ENCODE measurements at regions not wholly inside any gene's neighbourhood (a gene's known extent, or its start where the extent isn't known, plus 50 kb on each side); places are given as distances from the start of the nearest gene placed in this dataset.

DNA sequence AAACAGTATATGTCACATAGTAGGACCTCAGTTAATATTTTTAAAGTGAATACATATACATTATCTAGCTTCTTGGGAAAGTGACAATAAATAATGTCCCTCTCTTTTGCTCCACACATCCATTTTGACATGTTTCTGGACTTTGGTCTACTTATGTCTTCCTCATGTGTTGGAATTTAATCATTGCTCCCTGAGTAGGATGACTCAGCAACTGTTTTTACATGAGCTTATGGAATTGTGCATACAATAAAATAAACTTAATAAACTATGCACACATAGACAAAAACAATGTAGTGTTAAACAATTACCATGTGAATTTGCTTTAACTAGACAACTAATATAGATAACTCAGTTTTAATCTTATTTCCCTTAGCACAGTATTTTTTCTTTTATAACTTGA, 503.8 kb downstream of the TFAP2B start:
- H3K27me3 ChIP-seq: no peaks in the 10 kb centered on the region
- H3K9me3 ChIP-seq: no peaks in the 10 kb centered on the region
- H3K36me3 ChIP-seq: no peaks in the 10 kb centered on the region
- no peak overlapping the region for H3K27ac ChIP-seq
- DNase-seq (ENCODE audit: low spot score): no peak
- TF ChIP-seq CTCF (IDR thresholded peaks at IDR 0.05): no peak
- H3K4me3 ChIP-seq: no peak overlapping the region
- H3K4me1 ChIP-seq: no peaks in the 10 kb centered on the region

GRCh38 chr6:51323056-51323455, 504.4 kb downstream of the TFAP2B start:
- H3K4me3 ChIP-seq: no peak overlapping the region
- DNase-seq (ENCODE audit: low spot score): no peak
- TF ChIP-seq CTCF (IDR thresholded peaks at IDR 0.05): no peak
- H3K27me3 ChIP-seq: no peaks in the 10 kb centered on the region
- H3K9me3 ChIP-seq: no peaks in the 10 kb centered on the region
- H3K4me1 ChIP-seq: no peaks in the 10 kb centered on the region
- no peaks in the 10 kb centered on the region for H3K36me3 ChIP-seq
- H3K27ac ChIP-seq: no peak overlapping the region

- no peak for DNase-seq (ENCODE audit: low spot score)
- no peaks in the 10 kb centered on the region for H3K36me3 ChIP-seq
- no peak overlapping the region for H3K4me3 ChIP-seq
- no peak overlapping the region for H3K27ac ChIP-seq
- H3K9me3 ChIP-seq: no peaks in the 10 kb centered on the region
- TF ChIP-seq CTCF (IDR thresholded peaks at IDR 0.05): no peak
- no peaks in the 10 kb centered on the region for H3K4me1 ChIP-seq
- H3K27me3 ChIP-seq: no peaks in the 10 kb centered on the region
Observed at GRCh38 chr6:51330971-51331370, 512.3 kb downstream of the TFAP2B start.

DNA sequence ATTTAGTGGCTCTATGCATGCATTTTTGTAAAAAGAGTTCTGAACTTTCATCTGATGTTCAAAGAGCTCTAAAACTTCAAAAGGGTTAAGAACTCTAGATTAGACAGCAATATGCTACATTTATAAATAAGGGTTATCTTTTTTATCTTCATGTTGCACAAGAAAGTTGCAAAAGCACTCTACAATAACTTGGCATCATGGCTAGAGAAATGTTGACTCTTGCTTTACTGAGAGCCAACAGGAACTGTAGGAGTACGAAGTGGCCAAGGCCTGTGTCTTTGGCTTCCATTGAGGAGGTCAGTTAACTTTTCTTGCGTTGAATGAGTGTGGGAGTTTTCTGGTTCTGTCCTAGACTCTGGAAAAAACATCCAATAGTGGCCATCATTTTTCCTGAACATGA, 516.9 kb downstream of the TFAP2B start:
- no peaks in the 10 kb centered on the region for H3K4me1 ChIP-seq
- no peak for TF ChIP-seq CTCF (IDR thresholded peaks at IDR 0.05)
- no peak overlapping the region for H3K4me3 ChIP-seq
- no peaks in the 10 kb centered on the region for H3K9me3 ChIP-seq
- DNase-seq (ENCODE audit: low spot score): no peak
- H3K27me3 ChIP-seq: no peaks in the 10 kb centered on the region
- no peaks in the 10 kb centered on the region for H3K36me3 ChIP-seq
- H3K27ac ChIP-seq: no peak overlapping the region

DNA sequence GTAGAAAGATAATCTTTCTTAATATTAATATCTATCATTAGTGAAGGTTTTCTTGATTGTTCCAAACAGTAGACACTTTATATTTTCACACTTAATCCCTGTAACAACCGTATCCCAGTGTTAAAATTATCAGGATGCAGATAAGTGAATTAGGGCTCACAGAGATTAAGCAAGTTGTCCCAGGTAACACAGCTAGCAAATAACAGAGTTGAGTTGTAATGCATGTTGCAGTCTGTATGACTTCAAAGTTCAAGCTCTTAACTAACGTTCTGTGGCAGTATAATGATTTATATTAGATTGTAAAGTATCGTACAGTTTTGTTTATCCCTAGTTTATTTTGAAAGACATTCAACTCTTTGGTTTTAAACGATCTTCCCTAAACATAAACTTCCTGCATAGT, 517.5 kb downstream of the TFAP2B start:
- Histone ChIP-seq H3K4me3 (no peak overlapping the region), H3K27me3 (no peaks in the 10 kb centered on the region), H3K27ac (no peak overlapping the region), H3K4me1 (no peaks in the 10 kb centered on the region), H3K36me3 (no peaks in the 10 kb centered on the region), H3K9me3 (no peaks in the 10 kb centered on the region)
- DNase-seq (ENCODE audit: low spot score): no peak
- TF ChIP-seq CTCF (IDR thresholded peaks at IDR 0.05): no peak

DNA sequence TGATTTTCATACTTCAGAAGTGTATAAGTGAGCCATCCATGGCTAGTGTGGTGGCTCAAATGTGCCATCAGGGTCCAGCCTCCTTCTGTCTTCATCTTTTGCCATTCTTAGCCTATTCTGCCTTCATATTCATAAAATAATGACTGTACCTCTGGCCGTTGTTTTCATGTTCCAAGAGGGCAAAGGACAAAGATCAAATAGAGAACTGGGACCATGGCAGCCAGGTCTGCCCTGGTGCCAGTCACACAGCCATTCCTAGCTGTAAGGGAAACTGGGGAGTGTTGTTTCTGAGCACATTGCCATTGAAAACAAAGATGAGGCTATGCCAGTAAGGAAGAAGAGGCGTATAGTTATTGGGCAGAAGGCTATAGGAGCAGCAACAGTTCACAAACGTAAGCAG, 518.6 kb downstream of the TFAP2B start:
- no peaks in the 10 kb centered on the region for H3K27me3 ChIP-seq
- TF ChIP-seq CTCF (IDR thresholded peaks at IDR 0.05): no peak
- H3K27ac ChIP-seq: no peak overlapping the region
- no peaks in the 10 kb centered on the region for H3K4me1 ChIP-seq
- H3K9me3 ChIP-seq: no peaks in the 10 kb centered on the region
- DNase-seq (ENCODE audit: low spot score): no peak
- no peaks in the 10 kb centered on the region for H3K36me3 ChIP-seq
- H3K4me3 ChIP-seq: no peak overlapping the region
